HG03280 (cell line): ENCODE measurements at regions not wholly inside any gene's neighbourhood (a gene's known extent, or its start where the extent isn't known, plus 50 kb on each side); places are given as distances from the start of the nearest gene placed in this dataset.

ENCODE experiments used
- ATAC-seq: cut with Tn5 transposase; IDR thresholded peaks from one replicate; pipeline ENCODE4 v1.9.1; 2021; ENCODE audit warnings: mild to moderate bottlenecking, moderate library complexity; ENCODE audit not compliant: unreplicated experiment

DNA sequence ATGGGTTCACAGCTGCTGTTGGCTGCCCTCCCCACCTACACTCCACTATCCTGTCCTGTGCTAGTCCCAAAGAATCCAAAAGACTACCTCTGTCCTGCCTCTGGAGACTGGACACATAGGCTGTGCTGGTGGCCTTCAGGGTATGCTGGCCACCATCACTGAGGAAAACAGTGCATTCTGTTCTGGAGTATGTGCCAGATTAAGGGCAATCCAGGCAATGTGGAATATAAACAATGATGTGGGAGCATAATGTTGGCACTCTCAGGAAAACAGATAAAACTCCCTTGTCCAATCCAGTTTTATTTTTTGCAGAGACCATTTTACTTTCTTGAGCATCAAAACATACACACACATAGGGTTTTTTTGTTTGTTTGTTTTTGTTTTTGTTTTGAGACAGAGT, 94.3 kb downstream of the GLUL start:
- ATAC-seq, result no peak

- no peak for ATAC-seq
Observed at GRCh38 chr1:182295697-182296096, 95.9 kb downstream of the GLUL start.

- ATAC-seq, result no peak
Observed at GRCh38 chr1:182293119-182293589, 98.4 kb downstream of the GLUL start.

DNA sequence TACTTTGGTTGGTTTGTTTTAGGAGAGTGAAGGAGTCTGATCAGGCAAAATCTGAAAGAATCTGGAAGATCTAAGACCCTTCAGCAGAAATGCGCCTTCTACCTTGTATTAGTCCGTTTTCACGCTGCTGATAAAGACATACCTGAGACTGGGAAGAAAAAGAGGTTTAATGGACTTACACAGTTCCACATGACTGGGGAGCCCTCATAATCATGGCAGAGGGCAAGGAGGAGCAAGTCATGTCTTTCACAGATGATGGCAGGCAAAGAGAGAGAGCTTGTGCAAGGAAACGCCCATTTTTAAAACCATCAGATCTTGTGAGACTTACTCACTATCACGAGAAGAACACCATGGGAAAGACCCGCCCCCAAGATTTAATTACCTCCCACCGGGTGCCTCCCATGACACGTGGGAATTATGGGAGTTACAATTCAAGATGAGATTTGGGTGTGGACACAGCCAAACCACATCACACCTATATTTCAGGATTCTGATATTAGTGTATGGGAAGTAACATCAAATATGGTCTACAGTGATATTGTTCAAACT, 99.3 kb downstream of the GLUL start:
- ATAC-seq, result no peak

DNA sequence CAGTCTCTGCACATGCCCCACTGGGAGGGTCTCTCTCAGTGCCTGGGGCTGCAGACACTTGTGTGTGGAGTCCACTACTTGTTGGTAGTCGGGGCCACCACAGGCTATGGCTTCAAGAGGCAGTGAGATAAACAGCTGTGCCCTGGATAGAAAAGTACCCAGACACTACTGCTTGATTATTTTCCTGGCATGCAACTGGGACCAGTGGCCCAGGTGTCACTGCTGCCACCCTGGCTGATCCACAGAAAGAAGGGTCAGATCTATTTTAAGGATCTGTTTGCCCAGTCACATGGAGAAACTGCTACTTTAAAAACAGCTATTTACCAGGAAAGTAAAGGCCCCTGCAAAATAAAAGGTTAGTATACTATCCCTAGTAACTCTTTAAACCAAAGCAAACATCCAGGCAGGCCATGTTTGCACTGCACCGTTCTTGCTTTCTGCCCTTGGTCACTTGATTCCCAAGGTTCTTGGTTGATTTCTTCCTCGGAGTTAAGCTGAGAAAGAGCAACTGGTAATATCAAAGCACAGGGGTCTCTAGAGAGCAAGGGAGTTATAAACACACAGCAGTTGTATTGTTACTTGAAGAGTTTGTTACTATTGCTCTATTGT, 99.9 kb downstream of the GLUL start:
- ATAC-seq, result no peak

DNA sequence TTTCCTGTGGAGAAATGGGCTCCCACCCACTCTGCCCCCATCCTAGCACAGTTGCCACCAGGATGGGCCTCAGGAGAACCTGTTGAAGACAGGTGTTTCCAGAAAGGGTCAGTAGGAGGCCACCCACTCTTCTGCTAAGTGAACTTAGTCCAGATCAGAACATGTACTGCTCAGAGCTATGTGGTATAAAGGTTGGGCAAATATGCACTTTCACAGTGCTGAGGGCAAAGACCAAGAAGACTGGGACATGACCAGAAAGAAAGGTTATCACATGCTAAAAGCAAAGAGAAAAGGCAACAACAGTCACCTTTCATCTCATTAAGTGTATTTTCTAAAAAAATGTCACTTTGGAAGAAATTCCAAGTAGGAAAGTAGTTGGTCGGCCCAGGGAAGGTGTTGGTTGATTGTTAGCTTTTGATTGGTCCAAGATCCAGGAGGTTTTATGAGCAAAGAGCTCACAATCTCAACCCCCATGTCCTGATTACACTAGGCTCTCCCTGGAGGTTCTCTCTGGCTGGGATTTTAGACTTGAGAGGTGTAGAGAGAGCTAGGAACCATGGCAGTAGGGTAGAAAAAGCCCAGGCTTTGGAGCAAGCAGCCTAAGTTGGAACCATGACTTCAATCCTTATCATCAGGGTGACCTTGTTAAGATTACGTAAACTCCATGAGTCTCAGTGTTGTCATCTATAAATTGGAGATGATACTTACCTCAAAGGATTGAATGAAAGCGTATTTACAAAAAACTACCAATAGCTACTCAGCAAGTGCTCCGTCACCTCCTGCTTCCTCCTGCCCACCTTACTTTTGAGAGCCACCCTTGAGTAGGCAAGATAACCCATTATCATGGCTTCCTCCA, 102.6 kb downstream of the GLUL start:
- ATAC-seq, result no peak

- ATAC-seq, result no peak
Observed at GRCh38 chr1:182286761-182287160, 104.8 kb downstream of the GLUL start.

DNA sequence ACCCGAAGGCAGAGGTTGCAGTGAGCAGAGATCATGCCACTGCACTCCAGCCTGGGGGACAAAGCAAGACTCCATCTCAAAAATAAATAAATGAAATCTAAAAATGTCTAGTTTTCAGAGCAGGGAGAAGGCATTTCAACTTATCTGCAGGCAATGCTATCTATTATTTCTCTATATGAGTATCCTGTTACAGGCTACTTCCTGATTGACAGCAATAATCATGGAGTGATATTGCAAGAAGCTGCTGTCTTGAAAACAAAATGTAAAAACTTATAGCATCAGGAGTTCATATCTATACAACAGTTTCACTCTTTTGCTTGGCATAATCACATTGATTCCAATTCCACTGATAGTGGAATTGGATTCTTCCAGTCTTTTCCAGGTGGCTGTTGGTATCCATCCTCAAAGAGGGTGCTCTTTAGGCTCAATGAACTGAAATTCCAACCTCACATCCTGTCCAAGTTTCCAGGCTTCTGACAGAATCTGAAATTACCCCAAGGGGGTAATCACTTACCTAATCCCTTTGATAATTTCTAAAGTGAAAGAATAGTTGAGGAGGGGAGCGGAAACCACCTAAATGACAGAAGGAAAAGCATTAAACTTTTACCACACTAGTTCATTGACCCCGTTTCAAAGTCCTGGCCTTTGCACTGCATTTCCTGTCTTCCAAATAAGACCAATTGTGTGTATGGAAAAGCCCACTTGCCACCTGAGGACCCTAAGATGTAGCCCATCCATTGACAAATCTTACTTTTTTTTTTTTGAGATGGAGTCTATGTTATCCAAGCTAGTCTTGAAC, 107.6 kb downstream of the GLUL start:
- no peak for ATAC-seq

DNA sequence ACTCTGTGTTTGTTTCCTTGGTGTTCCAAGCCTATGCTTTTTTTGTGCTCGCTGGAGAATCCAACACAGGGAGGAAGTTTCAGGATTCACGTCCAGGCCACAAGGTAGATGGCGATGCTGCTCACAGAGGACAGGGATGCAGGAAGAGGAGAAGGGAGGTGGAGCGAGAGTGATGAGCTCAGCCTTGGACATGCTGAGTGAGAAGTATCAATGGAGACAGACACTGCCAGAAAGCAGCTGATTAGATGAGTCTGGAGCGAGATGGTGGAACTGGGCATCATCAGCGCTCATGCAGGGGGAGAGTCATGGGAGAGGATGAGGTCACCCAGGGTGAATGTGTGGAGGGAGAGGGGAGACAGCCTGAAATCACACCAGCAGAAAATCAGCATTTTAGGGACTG, 110.0 kb downstream of the GLUL start:
- no peak for ATAC-seq

GRCh38 chr1:182280504-182280900, 111.1 kb downstream of the GLUL start:
- no peak for ATAC-seq

GRCh38 chr1:182279724-182280503, 111.7 kb downstream of the GLUL start:
- ATAC-seq, result no peak

DNA sequence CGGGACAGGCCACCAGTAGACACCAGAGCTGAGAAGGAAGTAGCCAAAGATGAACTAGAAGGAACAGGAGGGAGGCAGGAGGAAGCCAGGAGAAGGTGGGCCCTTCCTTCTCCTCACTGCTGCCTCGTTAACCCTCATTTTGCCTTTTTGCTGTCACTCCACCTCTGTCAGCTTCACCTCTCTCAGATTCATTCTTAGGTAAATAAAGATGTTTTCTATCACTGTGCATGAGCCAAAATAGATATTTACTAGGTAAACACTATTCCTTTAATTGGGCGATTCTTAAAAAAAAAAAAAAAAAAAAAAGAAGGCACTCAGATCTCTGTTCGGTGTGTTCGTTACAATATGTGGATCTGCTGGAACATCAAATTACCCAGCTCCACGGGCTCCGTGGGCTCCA, 112.3 kb downstream of the GLUL start:
- no peak for ATAC-seq

- ATAC-seq, result no peak
Observed at GRCh38 chr1:182278144-182279054, 113.2 kb downstream of the GLUL start.

DNA sequence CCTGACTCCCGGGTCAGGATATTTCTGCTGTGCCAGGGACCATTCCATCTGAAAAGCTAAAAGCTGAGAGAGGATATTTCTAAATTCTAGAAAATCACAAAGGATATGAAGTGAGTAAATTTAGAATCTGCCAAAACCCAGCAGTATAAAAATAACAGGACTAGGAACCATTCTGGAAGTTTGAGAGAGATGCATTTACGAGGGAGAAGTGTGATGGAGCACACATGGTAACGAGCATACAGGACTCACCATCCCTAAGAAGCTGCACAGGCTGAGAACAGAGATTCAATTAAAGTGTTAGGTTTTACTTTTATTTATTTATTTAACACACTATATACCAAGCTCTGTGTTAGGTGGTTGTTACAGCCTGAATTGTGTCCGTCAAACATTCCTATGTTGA, 116.3 kb downstream of the GLUL start:
- ATAC-seq, result no peak

DNA sequence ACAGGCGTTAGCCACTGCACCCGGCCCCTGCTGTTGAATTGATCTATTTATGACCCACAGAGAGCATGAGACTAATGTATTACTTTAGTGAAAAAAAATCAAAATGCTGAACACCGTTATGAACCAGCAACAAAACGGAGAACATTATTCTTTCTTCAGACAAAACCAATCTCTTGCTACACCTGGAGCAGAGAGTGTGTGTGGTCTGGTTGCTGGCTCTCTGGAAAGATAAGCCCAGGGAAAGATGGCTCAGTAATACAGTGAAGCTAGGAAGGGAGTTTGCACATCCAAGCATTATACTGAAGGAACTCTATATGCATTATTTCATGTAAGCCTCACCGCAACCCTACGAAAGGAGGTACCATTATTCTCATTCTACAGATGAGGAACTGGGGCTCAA, 117.0 kb downstream of the GLUL start:
- no peak for ATAC-seq

DNA sequence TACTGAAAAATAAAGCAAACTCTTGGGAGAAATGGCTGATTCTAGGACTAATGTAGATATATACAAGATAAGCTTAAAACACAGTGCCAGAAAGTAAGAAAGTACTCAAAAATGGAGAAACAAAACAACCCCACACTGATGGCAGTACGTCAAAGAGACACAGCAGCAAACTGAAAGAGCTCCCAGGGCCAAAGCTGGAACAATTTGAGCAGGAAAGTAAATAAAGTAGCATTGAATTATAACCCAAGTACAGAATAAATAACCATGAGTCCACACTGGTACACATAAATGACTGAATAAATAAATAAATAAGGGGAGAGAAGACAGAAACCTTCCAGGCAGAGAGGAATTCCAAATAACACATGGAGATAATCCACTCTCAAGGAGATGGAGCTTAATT, 120.9 kb downstream of the GLUL start:
- ATAC-seq, result no peak

DNA sequence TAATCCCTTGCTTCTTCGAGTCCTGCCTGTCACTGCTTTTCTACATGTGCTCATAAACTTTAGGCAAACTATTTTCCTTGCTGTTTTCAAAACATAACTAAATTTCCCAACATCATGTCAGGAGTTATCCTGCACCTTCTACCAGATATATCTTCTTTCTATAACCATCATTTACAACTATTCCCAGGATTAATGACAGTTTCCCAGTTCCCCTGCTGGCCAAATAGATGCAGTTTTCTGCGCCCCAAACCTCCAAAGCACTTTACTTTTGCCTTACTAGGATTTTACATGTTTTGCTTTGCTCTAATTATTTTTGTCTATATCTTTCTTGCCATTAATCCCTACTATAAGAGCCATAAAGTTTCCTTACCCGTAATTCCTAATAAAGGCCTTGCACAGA, 122.5 kb downstream of the GLUL start:
- ATAC-seq, result no peak

DNA sequence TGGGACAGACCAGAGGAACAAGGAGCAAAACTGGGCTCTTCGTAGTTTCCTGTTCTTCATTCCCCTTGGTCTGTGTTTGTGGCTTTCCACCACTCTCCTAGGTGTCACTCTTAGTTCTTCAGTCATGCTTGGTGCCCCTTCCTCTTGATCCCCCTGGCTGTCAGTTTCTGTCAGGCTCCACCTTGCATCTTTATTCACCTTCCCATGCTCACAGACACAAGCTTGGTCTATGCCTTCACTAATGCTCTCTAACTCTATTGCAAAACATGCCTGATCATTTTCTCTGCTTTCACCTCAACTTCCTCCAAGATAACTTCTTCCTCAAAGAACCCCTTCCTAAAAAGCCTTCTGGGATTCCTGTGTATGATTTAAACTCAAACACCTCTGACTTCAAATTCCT, 122.9 kb downstream of the GLUL start:
- no peak for ATAC-seq

GRCh38 chr1:182264185-182264584, 127.4 kb downstream of the GLUL start:
- ATAC-seq, result no peak

GRCh38 chr1:182263706-182264105, 127.9 kb downstream of the GLUL start:
- no peak for ATAC-seq
